Fibroblast of skin of abdomen (primary cell): ENCODE measurements at regions not wholly inside any gene's neighbourhood (a gene's known extent, or its start where the extent isn't known, plus 50 kb on each side); places are given as distances from the start of the nearest gene placed in this dataset.

Source experiments
- DNase-seq: peaks from one replicate; pipeline ENCODE4 v3.0.0-alpha.2; 2013

- DNase-seq: no peak
Measured at GRCh38 chr11:128189823-128190222, 397.5 kb downstream of the ETS1 start.

GRCh38 chr11:128188346-128189004 lies 398.9 kb downstream of the ETS1 start:
- DNase-seq: peak; percentile 65

- DNase-seq: peak; percentile 88
Measured at GRCh38 chr11:128187835-128188234, 399.5 kb downstream of the ETS1 start.

GRCh38 chr11:128187377-128187776 lies 400.0 kb downstream of the ETS1 start:
- peak; percentile 63 for DNase-seq

- DNase-seq: no peak
Measured at GRCh38 chr11:128184981-128185380, 402.4 kb downstream of the ETS1 start.

DNA sequence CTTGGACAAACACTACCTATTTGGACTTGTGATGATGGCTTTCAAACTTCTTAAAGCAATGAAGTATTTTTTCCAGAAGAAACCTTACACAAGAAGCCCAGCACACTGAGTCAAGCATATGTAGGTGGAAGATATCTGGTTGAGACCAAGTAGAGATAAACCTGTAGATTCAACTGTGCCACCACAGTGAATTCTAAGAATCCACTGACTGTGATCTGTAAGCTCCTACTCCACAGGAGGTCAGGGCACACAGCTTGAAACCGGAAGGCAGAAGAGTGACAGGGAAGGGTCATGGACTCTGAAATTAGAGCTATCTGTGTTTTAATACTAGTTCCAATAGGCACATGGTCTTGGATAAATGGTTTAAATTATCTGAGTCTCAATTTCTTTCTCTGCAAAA lies 404.5 kb downstream of the ETS1 start:
- DNase-seq: no peak

GRCh38 chr11:128181984-128182383 lies 405.4 kb downstream of the ETS1 start:
- DNase-seq: no peak

- no peak for DNase-seq
Measured at GRCh38 chr11:128181088-128181480, 406.3 kb downstream of the ETS1 start.

DNA sequence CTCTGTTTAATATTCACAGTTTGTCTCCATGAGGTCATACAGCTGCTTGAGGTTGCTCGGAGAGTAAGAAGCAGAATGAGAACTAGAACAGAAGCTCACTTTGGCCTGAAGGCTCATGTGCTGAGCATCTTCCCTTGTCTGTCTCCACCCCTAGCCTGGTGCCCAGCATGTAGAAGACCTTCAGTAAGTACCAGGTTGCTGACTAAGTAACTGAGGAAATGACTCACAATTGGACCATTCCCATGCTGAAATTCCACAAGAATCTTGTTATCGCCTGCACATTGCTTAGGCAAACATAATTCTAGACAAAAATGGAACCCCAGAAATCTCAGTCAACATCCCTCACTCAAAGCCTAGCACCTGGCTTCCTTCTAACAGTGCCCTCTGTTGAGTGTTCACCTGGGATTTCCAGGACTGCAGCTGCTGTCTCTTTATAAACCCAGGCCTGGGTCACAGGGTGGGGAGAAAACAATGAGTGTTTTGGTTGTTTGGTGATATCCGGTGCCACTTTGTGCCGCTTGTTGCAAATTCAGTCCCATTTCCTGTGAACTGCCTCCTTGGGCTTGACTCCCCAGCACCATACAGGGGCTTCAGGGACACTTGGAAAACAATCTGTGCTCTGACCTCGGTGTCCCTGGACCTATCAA lies 406.8 kb downstream of the ETS1 start:
- peak; percentile 91 for DNase-seq

GRCh38 chr11:128179512-128179911 lies 407.8 kb downstream of the ETS1 start:
- no peak for DNase-seq

DNA sequence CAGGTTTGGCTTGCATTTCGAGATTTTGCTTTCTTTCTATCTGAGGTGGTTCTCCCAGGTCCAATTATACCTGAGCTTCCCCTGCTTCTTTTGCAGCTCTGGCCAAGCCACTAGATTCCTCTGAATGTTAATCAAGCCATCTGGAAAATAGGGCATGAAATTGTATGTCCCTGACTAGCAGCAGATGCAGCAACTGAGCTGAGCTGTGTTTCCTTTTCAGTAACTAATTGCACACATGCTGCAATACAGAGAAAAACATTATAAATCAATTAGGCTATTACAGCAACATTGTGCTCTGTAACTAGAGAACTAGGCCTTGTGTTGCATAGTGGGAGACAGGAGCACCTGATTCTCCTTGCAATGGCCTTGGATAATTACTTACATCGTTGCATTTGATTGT lies 408.3 kb downstream of the ETS1 start:
- DNase-seq: peak; percentile 60

DNA sequence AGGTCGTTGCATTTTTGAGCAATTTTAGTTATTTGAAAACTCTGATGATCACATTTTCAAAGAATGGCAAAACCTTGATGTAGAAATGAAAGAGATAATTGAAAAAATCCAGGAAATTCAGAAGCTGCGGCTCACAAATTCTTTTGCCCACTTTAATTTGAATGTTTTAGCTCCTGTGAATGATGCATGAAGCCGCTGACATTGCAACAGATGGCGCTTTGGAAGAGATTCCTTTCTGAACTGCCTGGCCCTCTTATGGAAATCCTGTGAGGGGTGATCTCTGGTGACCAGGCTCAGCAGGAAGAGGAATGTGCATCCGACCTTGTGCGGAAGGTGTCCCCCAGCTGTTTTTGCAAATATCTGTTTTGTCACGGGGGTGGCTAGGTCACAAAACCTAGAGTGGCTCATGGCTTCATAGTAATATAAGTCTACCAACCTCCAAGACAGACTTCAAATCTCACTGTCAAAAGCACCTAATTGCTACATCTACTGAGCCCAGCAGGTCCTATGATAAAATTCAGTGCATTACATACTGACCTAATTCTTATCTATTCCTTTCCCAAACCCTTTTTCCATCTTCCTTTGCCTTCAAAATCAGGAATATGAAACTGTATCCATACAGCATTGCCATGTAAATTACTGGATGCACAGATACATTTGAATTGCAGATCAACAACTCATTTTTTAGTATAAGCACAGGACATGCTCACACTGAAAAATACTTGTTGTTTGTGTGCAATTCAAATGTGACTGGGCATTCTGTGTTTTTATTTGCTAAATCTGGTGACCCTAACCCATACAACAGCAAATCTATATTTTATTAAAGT lies 412.7 kb downstream of the ETS1 start:
- DNase-seq: peak; percentile 94

- peak; percentile 88 for DNase-seq
Measured at GRCh38 chr11:128172046-128172878, 415.1 kb downstream of the ETS1 start.

GRCh38 chr11:128171506-128171905 lies 415.9 kb downstream of the ETS1 start:
- DNase-seq: no peak

DNA sequence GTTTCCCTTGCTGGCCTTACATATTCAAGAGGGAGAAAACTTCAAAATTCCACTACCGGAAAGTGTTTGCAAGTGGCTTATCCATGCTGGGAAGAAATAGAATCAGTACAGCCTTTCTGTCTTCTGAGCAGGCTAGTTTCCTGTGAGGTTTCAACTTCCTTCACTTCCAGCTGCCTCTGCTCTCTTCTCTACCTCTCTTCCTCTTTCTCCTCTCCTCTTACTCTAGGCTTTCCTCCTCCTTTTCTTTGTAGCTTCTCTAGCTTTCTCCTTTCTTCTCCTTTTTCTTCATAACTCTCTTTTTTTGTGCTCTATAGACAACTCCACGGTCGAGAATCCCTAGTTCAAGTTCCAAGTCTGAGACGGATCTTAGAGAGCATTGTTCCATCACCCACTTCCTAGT lies 421.8 kb downstream of the ETS1 start:
- DNase-seq: no peak

DNA sequence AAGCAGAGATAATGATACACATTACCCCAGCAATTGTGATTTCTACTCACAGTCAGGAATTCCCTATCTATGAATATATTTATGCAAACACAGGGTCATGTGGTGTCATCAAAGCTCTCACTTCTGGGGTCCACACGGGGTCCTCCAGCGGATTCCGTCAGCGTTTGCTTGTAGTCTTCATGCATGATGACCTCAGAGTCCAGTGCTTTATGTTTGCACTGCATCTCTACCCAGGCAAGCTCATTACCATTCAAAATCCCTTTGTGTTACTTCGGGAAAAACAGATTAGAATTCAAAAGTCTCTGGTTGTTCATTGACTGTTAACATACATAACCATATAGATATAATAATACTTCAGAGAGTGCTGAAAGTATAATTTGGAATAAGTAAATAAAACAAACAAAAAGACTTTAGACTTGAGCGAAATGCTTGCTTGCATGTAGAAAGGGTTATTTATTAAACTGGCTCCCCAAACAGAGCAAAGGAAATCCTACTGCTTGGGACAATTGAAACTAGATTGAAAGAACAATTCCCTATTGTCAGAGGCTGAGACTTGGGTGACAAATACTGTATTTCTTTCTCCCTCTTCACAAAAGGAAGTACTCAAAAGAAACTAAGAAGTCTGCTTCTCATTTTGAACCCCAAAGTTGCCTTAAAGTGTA lies 423.1 kb downstream of the ETS1 start:
- DNase-seq: no peak

DNA sequence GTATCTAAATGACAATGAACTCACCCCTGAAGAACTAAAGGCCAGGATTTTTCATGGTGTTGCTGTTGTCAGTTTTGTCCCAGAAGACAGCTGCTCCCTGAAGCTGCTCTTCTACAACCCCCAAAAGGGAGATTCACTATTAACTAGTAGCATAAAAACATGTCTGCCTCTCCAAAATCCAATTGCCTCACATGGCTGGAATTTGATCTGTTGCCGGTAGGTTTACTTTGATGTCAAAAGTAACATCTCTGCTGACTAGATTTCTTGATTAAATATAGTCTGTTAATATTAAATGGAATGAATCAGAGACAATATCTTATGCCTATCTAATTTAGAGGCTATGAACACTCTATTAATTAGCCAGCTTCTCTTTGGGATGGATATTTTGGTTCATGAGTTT lies 425.4 kb downstream of the ETS1 start:
- no peak for DNase-seq

DNA sequence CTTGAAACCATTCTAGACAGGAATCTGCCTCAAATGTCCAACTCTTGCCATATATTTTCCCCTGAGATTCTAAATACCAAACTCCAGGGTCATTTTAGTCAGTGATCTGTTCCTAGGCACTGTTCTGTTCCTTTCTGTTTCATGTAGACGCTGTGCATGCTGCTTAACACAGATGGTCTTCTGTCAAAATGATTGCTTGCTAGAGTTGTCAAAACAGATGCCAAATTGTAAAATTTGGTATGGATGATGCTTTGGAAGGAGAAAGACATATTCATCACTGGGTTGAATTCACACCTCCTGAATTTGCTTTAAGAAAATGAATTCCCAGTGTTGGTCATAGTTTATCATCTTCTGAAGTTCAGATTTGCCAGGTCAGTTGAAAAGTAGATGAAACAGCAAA lies 425.9 kb downstream of the ETS1 start:
- DNase-seq: no peak

GRCh38 chr11:128158860-128159259 lies 428.5 kb downstream of the ETS1 start:
- DNase-seq: no peak

DNA sequence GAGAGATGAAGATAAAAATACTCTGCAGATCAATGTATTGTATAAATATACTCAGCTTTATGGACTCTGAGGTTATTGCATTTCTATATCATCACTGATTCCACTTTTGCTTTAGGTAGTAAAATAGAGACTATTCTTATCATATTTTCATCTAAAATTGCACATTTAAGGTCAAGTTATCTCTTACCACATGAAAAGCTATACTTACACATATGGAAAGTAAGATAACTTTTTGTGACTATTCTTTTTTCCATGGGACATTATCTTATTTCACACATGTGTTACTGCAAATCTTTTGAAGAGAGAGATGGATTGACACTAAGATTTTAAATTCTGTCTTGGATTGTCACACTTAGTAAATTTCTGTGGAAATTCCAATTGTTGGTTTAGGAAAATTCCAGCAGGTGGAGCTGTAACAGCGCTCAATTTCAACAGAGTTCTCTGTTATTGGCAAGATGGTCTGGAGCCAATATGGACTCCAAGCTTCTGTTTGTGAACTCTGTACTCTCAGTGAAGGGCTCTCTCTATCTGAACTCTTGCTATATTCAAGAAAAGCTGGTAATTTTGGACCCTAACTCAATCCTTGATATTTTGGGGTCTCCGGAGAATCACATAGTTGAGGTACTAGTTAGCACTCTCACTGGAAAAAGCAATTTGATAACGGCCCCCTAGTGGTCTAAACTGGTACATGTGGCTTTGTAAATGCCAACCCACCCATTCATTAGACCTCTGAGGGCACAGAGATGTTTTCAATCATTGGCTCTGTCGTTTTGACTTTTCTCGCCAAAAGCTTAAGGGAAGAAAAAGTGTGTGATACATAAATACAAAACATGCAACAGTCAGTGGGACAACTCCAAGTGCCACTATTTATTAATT lies 429.7 kb downstream of the ETS1 start:
- DNase-seq: peak; percentile 79

- DNase-seq: no peak
Measured at GRCh38 chr11:128156486-128156885, 430.9 kb downstream of the ETS1 start.
